Smooth muscle cell (in vitro differentiated cells): ENCODE measurements at regions not wholly inside any gene's neighbourhood (a gene's known extent, or its start where the extent isn't known, plus 50 kb on each side); places are given as distances from the start of the nearest gene placed in this dataset.

Experiments
- DNase-seq: peaks from one replicate; lab custom pipeline; 2025; ENCODE audit not compliant: unreplicated experiment; lab: John Stamatoyannopoulos, UW
- H2AFZ ChIP-seq: fragments of 200-600 bp; sonication (generic); 2 replicates; pipeline ENCODE4 v1.6.0; 2016; ENCODE audit warnings: antibody characterized with exemption, low read depth, mild to moderate bottlenecking
- H3F3A ChIP-seq: fragments of 200-600 bp; sonication (generic); 2 replicates; pipeline ENCODE4 v1.6.0; 2017; ENCODE audit warnings: antibody characterized with exemption, low read depth
- H3K27ac ChIP-seq: fragments of 200-600 bp; sonication (generic); 2 replicates; pipeline ENCODE4 v1.5.1; 2016; ENCODE audit warnings: low read depth, mild to moderate bottlenecking
- H3K27me3 ChIP-seq: fragments of 200-600 bp; sonication (generic); 2 replicates; pipeline ENCODE4 v1.6.1; 2016; ENCODE audit warnings: low read depth, mild to moderate bottlenecking
- H3K36me3 ChIP-seq: fragments of 200-600 bp; sonication (generic); 2 replicates; pipeline ENCODE4 v1.5.1; 2016; ENCODE audit warnings: low read depth
- H3K4me1 ChIP-seq: fragments of 200-600 bp; sonication (generic); 2 replicates; pipeline ENCODE4 v1.5.1; 2016; ENCODE audit warnings: low read depth
- H3K4me2 ChIP-seq: fragments of 200-600 bp; sonication (generic); 2 replicates; pipeline ENCODE4 v1.6.0; 2016; ENCODE audit warnings: mild to moderate bottlenecking
- H3K4me3 ChIP-seq: fragments of 200-600 bp; sonication (generic); 2 replicates; pipeline ENCODE4 v1.5.1; 2016; ENCODE audit warnings: mild to moderate bottlenecking
- H3K79me2 ChIP-seq: fragments of 200-600 bp; sonication (generic); 2 replicates; pipeline ENCODE4 v1.6.0; 2016; ENCODE audit warnings: low read depth, mild to moderate bottlenecking
- H3K9ac ChIP-seq: fragments of 200-600 bp; sonication (generic); 2 replicates; pipeline ENCODE4 v1.6.0; 2016; ENCODE audit warnings: low read depth
- H3K9me3 ChIP-seq: fragments of 200-600 bp; sonication (generic); replicated peaks from 2 replicates; pipeline ENCODE4 v1.5.1; 2016; ENCODE audit warnings: low read depth
- H4K20me1 ChIP-seq: fragments of 200-600 bp; sonication (generic); 2 replicates; pipeline ENCODE4 v1.6.0; 2016; ENCODE audit warnings: low read depth
- CTCF ChIP-seq: fragments of 200-600 bp; sonication (generic); IDR thresholded peaks from 2 replicates; pipeline ENCODE4 v1.5.1; 2017; ENCODE audit warnings: borderline replicate concordance, mild to moderate bottlenecking, antibody characterized with exemption; ENCODE audit not compliant: insufficient read depth, poor library complexity, severe bottlenecking
- whole genome bisulfite sequencing: methylation state at CpG from one replicate; pipeline ENCODE4 v1.1.7; 2016; ENCODE audit warnings: low lambda C conversion rate; 5-methylcytosine and 5-hydroxymethylcytosine counted together

- H3K4me3 ChIP-seq, result no peak overlapping the region
- no peaks in the 10 kb centered on the region for H3K9me3 ChIP-seq
- peaks cover 5% of the 10 kb centered on the region for H3K27me3 ChIP-seq
- TF ChIP-seq CTCF, result no peak
- DNase-seq, result no peak
- H3K79me2 ChIP-seq, result no peaks in the 10 kb centered on the region
- H3K4me2 ChIP-seq, result no peak overlapping the region
- H2AFZ ChIP-seq, result no peak overlapping the region
- H3K4me1 ChIP-seq, result no peaks in the 10 kb centered on the region
- H3F3A ChIP-seq, result peaks cover 4% of the 10 kb centered on the region
- H3K9ac ChIP-seq, result no peak overlapping the region
- H4K20me1 ChIP-seq, result no peaks in the 10 kb centered on the region
- 79% methylated on average over 3 of the region's 3 CpGs for WGBS
- H3K27ac ChIP-seq, result no peak overlapping the region
- H3K36me3 ChIP-seq, result no peaks in the 10 kb centered on the region
Measured at GRCh38 chr18:25873833-25874232, 216.6 kb downstream of the SS18 start.

DNA sequence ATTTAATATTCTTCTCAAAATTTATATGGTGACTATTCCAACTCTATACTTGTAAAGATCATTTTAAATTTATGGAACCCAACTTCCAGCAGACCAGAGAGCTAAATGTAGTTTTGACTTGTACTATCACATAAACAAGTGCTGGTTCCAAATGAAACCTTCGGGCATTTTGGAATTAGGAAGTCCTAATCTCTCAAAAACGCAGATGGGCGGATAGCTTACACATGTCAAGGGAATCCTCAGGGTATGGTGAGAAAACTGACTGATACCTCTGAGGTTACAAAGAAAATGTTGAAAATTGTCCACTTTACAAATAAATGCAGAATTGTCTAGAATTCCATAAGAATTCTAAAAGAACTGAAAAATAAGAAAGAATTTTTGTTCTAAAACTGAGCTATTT is 224.1 kb downstream of the SS18 start:
- WGBS, result 83% methylated on average over 3 of the region's 3 CpGs
- H4K20me1 ChIP-seq, result no peaks in the 10 kb centered on the region

GRCh38 chr18:25862881-25863600 is 227.4 kb downstream of the SS18 start:
- no peak for DNase-seq
- H2AFZ ChIP-seq, result no peak overlapping the region

More for the DNA sequence above, 224.1 kb downstream of the SS18 start:
- no peak overlapping the region for H3K4me3 ChIP-seq
- H3K9me3 ChIP-seq, result no peaks in the 10 kb centered on the region
- no peaks in the 10 kb centered on the region for H3K79me2 ChIP-seq
- no peak overlapping the region for H3K27ac ChIP-seq
- DNase-seq, result no peak
- no peak overlapping the region for H3K9ac ChIP-seq
- H2AFZ ChIP-seq, result no peak overlapping the region
- H3K4me1 ChIP-seq, result peaks cover 4% of the 10 kb centered on the region
- no peaks in the 10 kb centered on the region for H3F3A ChIP-seq
- no peaks in the 10 kb centered on the region for H3K36me3 ChIP-seq
- H3K4me2 ChIP-seq, result no peak overlapping the region
- H3K27me3 ChIP-seq, result no peaks in the 10 kb centered on the region
- no peak for TF ChIP-seq CTCF

More at GRCh38 chr18:25862881-25863600, 227.4 kb downstream of the SS18 start:
- no peak for TF ChIP-seq CTCF
- H4K20me1 ChIP-seq, result no peaks in the 10 kb centered on the region
- no peak overlapping the region for H3K27ac ChIP-seq
- no peaks in the 10 kb centered on the region for H3K27me3 ChIP-seq
- no peaks in the 10 kb centered on the region for H3K36me3 ChIP-seq
- H3K4me1 ChIP-seq, result peaks cover 4% of the 10 kb centered on the region
- H3K9me3 ChIP-seq, result no peaks in the 10 kb centered on the region
- no peaks in the 10 kb centered on the region for H3K79me2 ChIP-seq
- no peak overlapping the region for H3K4me3 ChIP-seq
- WGBS, result 81% methylated on average over 9 of the region's 9 CpGs
- H3K4me2 ChIP-seq, result no peak overlapping the region
- H3F3A ChIP-seq, result no peaks in the 10 kb centered on the region
- no peak overlapping the region for H3K9ac ChIP-seq
